GM10266 (cell line): ENCODE measurements at regions not wholly inside any gene's neighbourhood (a gene's known extent, or its start where the extent isn't known, plus 50 kb on each side); places are given as distances from the start of the nearest gene placed in this dataset.

Source experiments
- DNase-seq: peaks from one replicate; pipeline ENCODE4 v3.0.0; 2012; ENCODE audit errors: extremely low spot score
- CTCF ChIP-seq: IDR thresholded peaks from 2 replicates; pipeline ENCODE4 v1.5.1; 2012; ENCODE audit warnings: mild to moderate bottlenecking, low read depth; ENCODE audit not compliant: control insufficient read depth, insufficient read depth; ENCODE audit errors: missing control alignments

DNA sequence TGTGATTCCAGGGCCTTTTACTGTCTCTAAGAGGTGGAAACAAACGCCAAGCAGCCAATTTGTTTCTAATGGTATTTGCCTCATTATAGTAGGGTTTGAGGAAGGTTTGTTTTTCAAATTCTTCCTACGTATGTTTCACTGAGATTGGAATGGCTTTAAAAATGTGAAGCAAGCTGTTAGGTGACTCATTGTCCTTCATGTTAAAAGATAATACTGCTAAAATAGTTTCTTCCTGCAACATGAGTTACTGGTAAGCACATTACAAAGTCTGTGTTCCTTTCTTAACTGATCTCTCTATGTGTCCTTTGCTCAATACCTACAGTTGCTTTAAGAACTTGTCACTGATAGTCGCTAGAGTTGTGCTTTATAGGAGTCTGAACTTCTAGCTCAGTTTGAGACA lies 1183.9 kb downstream of the RPA4 start:
- no peak for TF ChIP-seq CTCF

DNA sequence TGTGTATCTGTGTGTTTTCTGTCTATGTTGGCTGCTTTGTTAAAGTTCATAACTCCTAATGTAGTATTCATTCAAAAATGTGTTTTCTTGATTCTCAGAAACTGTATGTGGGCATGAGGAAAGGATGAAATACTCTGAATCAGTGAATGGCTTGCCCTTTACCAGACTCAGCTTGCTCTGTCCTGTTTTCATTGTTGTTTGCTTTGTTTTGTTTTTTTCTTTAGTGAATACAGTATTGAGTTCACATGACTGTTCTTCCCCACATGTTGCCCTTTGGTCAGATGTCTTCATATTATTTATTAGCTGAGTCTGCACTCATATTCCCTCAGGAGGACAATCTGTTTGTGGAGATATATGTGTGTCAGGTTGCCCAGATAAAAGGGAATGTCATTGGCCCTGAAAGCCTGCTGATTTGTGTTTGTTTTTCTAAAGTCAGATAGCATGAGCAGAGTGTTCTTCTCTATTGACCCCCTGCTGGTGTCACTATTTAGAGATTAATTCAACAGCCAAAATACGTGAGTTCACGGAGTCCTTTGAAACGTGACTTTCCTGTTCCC lies 1184.4 kb downstream of the RPA4 start:
- no peak for DNase-seq
- TF ChIP-seq CTCF: no peak

More for the DNA sequence above, 1183.9 kb downstream of the RPA4 start:
- DNase-seq: no peak

DNA sequence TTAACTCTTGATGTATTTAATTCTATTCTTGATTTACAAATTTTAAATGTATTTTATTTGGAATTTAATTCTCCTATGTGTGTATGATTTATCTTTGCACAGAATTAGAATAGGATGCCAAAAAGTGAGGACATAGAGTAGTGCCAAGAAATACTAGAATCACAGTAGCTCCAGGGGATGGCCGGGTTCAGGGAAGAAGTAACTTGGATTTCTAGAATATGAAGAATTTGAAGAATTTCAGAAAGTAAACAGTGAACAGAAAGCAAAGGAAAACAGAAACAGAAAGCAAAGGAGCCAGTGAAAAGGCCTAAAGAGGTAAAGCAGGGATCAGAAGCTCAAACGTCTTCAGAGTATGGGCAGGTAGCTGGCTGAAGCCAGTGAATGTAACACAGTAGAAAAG lies 1187.6 kb downstream of the RPA4 start:
- no peak for DNase-seq
- no peak for TF ChIP-seq CTCF

- no peak for TF ChIP-seq CTCF
Measured at GRCh38 chrX:98077440-98077839, 1193.7 kb downstream of the RPA4 start.

DNA sequence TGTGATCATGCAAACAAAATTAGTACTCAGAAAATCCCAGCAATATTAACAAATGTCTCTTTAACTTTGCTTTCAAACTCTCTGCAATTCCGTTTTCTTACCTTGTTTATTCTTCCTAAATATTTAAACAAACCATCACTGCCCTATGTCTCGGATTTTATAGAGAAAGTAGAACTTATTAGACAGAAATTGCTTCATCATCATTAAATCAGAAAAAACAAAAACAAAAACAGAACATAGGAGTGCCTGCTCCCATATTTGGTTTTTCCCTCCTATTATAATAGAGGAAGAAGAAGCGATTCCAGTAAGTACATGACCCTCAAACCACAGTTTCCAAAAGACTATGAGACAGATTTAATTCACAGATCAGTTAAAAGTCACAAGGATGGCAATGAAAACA lies 1228.0 kb downstream of the RPA4 start:
- no peak for DNase-seq
- no peak for TF ChIP-seq CTCF

More at GRCh38 chrX:98077440-98077839, 1193.7 kb downstream of the RPA4 start:
- DNase-seq: no peak

DNA sequence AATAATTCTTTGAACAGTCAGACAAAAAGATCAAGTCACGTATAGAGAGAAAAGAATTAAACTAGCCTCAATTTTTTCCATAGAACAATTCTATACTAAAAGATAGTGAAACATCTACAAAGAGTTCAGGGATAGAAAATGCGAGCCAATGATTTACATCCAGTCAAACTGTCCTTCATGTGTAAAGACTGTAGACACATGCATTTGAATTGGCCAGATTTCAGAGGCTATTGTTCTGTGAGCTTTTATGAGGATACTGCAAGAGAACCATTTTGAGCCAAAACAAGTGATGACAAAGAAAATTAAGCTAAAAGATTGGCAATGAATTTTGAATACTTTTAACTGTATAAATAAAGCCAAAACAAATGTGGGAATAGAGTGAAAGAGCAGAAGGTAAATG lies 1230.3 kb downstream of the RPA4 start:
- no peak for DNase-seq

More for the DNA sequence above, 1230.3 kb downstream of the RPA4 start:
- TF ChIP-seq CTCF: no peak
